ENCODE measurements at regions not wholly inside any gene's neighbourhood (a gene's known extent, or its start where the extent isn't known, plus 50 kb on each side); places are given as distances from the start of the nearest gene placed in this dataset.

DNA sequence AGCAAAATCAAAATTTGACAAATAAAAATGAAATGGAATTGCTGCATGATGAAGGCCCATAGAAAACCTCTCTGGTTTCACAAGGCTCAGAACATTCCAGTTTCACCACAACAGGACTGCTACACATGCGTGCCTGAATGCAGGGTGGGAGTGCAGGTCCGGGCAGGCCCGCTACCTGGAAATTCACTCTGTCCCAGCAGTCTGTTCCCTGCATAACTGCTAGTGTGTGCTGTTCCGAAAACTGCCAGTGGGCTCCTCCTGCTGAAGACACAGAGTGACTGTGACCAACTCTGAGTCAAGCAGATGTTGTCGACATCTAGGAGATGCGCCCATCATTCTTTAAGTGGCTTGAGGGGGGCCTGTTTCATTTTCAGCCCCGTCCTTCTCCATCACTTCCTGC lies 284.8 kb upstream of the MAF start:
- TF ChIP-seq CTCF (IDR thresholded peaks at IDR 0.05; ENCODE audit: extremely low read depth in 1 of 2, insufficient read depth in 1 of 2, low read depth in 1 of 2, low read length in 2 of 2) (no peak), POLR2A (IDR thresholded peaks at IDR 0.05; ENCODE audit: low read depth, low read length) (no peak), MYC (IDR thresholded peaks at IDR 0.05; ENCODE audit: low read depth, low read length) (no peak), JUN (IDR thresholded peaks at IDR 0.05; ENCODE audit: borderline replicate concordance, insufficient read depth, insufficient read length, low read depth) (no peak), EZH2 (IDR thresholded peaks at IDR 0.05; ENCODE audit: borderline replicate concordance, low read depth, low read length, severe bottlenecking) (no peak)

Data from endothelial cell of umbilical vein (primary cell).